GM18507 (cell line): ENCODE measurements at regions not wholly inside any gene's neighbourhood (a gene's known extent, or its start where the extent isn't known, plus 50 kb on each side); places are given as distances from the start of the nearest gene placed in this dataset.
"Not testable (repeated sequence)": the region's sequence is repeated elsewhere in the genome, so short reads cannot be mapped to it uniquely, and the experiment has no call there.

Source experiments
- DNase-seq: peaks from one replicate; pipeline ENCODE4 v3.0.0; 2011; ENCODE audit warnings: low read depth; ENCODE audit not compliant: insufficient read length; ENCODE audit errors: extremely low spot score
- FAIRE-seq: peaks from 2 replicates; lab custom pipeline; 2011; peaks lifted over from hg19 to GRCh38; lab: Jason Lieb, UNC

DNA sequence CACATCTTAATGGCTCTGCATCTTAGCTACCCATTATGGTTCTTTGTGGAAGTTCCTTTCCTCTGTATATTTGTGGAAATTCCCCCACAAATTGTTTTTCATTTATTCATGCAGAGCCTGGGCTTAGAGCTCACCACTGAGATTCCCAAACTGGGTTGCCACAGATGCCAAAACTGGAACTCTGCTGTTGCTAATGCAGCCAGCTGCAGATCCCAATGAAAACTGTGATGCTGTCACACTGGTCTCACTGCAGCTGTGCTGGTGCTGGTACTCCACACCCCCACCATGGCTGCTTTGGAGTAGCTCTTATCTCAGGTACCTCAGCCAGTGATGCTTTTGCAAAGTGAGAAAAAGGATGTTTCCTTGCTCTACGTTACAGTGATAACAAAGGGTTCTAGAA lies 87.7 kb downstream of the DCK start:
- no peak for DNase-seq
- FAIRE-seq: no peak

DNA sequence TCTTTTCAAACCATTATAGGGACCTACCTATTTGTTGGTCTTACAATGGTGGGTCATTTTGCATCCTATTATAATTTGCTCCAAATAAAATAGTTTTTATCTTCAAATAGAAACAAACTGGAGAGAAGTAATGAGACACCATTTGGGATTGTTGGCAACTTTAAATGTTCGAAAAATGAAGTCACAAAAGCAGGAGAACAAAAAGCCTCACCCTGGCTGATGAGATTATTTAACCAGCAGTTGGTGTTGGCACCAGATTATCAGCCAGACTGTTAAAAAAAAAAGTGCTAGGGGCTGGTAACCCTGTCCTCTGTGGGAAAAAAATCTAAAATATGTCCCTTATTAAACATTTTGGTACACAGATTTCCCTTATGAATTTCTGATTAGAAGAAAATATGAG lies 100.3 kb downstream of the DCK start:
- DNase-seq (no peak), FAIRE-seq (no peak)

DNA sequence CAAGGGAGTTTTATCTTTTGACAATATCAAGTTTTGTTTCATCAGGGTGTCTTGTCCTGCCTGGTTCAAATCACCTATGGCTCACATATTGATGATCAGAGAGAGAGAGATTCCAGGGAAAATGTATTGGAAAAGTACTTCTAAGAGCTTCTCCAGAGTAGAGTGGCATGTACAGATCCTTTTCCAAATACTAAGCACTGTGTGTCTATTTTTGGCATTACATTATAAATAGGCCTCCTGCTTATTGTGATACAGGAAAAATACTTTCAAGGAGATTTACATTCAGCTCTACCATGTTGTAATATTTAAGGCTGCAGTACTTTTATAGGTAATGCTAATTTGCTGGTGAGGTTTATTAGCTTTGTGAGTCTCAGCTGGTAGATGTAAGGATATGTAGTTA lies 100.8 kb downstream of the DCK start:
- DNase-seq (no peak), FAIRE-seq (no peak)

DNA sequence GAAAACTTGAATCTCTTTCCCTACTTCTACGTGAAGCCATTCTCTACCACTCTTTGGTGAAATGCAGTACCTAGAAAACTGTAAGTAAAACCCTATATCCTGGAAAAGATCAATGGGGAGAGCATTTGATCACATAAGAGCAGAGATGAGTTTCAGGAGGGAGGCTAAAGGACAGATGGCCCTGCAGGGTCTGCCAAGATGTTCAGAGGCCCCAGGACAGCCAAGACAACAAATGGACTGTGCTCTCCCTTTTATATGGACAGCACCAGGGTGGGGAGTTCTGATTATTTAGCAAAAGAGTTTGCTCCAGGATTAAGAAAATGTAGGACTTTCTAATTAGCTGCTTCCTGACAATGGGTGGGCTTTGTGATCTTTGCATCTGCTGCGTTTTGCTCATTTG lies 101.7 kb downstream of the DCK start:
- DNase-seq: no peak
- FAIRE-seq: no peak

DNA sequence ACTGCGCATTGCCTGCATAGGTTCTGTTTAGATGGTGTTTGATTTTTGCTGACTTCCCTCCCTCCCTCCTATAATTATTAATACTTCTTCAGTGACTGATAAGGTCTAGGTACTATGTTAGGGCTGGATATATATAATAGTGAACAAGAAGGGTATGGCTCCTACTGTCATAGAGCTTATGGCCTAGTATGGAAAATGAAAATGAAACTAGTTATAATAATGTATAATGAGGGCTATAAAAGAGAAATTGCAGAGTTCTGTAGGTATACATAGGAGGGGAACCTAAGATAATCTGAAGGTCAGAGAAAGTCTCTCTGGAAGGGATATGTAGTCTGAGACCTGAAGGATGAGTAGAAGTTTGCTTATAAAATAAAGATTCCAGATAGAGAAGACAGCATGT lies 102.1 kb downstream of the DCK start:
- no peak for DNase-seq
- no peak for FAIRE-seq

DNA sequence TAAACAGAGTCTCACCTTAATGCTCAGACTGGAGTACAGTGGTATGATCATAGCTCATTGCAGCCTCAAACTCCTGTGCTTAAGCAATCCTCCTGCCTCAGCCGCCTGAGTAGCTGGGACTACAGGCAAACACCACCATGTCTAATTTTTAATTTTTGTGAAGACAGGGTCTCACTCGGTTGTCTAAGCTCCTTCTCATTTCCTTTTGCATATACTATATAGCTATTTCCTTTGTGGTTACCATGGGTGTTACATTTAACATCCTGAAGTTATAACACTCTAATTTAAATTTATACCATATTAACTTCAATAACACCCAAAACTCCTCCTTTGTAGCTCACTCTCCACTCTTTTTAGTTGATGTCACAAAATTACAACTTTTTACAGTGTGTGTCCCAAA lies 114.3 kb downstream of the DCK start:
- FAIRE-seq: no peak
- no peak for DNase-seq

DNA sequence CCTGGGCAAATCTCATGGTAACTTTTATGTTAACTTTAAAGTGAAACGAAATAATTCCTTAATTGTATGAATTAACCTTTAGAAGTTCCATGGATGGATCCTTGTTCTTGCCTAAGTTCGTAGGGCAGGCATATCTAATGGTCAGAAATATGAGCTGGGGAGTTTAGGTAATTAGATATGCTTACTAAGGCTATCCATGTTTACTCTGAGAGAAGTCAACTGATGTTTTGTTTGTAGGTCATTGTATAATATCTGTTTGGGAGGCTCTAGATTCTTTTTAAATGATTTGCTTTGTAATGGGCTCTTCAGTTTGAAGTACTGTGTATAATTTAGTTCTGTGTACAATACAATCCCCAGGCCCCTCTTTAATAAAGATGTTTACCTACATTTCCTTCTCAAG lies 117.0 kb downstream of the DCK start:
- FAIRE-seq: no peak
- DNase-seq: no peak

DNA sequence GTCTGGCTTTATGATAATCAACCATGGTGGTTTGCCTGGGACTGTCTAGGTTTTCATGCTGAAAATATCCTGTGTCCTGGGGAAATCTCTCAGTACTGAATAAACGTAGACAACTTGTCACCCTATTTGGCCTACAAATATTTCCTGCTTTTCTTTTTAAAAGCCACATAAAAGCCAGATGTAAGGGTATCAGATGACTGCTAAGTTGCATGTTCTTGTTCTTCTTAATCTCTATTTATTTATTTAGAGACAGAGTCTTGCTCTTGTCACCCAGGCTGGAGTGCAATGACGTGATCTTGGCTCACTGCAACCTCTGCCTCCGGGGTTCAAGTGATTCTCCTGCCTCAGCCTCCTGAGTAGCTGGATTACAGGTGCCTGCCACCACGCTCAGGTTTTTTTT lies 117.7 kb downstream of the DCK start:
- FAIRE-seq, DNase-seq: not testable (repeated sequence)

DNA sequence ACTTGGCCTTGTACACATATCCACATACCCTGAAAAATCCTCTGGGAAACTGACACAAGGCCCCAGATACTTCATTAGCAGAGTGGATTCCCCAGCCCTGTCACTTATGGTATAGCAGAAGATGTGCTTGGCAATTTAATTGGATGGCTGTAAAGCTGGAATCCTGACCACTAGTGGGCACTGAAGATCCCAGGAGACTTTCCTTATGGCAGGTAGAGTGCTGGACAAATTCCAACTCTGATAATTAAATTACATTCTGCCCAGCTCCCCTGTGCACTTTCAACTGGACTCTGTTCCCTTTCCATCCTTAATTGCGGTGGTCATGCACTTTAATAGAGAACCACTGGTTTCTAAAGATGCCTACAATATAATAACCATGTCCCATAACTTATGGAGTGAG lies 119.8 kb downstream of the DCK start:
- FAIRE-seq (no peak), DNase-seq (no peak)

DNA sequence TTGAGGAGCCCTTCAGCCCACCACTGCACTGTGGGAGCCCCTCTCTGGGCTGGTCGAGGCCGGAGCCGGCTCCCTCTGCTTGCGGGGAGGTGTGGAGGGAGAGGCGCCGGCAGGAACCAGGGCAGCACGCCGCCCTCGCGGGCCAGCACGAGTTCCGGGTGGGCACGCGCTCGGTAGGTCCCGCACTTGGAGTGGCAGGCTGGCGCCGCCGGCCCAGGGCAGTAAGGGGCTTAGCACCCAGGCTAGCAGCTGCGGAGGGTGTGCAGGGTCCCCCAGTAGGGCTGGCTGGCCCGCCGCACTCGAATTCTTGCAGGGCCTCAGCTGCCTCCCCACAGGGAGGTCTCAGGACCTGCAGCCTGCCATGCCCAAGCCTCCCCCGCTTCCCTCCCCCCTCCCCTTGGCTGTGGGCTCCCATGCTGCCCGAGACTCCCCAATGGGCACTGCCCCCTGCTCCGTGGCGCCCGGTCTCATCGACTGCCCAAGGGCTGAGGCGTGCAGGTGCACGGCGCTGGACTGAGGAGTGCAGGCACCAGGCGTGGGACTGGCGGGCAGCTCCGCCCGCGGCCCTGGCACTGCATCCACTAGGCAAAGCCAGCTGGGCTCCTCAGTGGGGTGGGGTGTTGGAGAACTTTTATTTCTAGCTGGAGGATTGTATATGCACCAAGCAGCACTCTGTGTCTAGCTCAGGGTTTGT lies 127.5 kb downstream of the DCK start:
- no peak for FAIRE-seq
- DNase-seq: no peak

DNA sequence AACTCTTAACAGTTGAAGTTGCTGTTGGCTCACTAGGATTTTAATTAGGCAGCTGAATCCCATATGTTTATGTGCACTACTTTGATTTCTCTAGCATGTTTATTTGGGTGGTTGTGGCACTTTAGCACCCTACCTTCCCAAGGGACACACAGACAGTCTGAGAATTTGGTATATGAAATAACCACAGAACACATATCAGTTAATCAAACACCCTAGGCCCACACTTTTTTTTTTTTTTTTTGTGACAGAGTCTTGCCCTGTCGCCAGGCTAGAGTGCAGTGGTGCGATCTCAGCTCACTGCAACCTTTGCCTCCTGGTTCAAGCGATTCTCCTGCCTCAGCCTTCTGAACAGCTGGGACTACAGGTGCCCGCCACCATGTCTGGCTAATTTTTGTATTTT lies 130.5 kb downstream of the DCK start:
- FAIRE-seq (no peak), DNase-seq (no peak)

DNA sequence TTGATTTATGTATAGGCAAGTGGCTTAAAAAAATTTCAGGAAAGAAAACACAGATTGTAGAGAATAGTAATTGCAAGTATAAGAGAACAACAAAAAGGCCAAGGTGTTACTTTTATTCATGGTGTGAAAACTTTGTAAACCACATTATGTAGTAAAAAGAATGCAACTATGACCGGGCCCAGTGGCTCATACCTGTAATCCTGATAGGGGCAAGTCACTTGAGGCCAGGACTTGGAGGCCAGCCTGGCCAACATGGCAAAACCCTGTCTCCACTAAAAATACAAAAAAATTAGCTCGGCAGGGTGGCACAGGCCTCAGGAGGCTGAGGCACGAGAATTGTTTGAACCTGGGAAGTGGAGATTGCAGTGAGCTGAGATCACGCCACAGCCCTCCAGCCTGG lies 131.7 kb downstream of the DCK start:
- FAIRE-seq: no peak
- DNase-seq: no peak

DNA sequence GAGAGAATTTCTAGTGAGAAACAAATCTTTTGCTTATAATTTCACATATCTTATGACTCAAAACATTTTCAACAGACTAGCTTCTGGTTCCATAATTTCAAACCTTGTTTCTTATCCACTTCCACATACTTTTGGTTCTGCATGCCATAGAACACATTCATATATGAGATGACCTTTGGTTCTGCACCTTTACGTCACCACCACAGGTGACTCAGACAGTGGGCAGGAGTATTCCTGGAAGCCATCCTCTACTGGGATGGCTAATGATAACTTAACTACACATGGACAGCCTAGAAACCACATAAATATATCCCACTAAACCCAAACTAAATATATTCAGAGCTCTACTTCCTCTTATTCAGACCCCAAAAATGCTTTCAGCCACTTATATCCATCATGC lies 133.3 kb downstream of the DCK start:
- DNase-seq (no peak), FAIRE-seq (no peak)

DNA sequence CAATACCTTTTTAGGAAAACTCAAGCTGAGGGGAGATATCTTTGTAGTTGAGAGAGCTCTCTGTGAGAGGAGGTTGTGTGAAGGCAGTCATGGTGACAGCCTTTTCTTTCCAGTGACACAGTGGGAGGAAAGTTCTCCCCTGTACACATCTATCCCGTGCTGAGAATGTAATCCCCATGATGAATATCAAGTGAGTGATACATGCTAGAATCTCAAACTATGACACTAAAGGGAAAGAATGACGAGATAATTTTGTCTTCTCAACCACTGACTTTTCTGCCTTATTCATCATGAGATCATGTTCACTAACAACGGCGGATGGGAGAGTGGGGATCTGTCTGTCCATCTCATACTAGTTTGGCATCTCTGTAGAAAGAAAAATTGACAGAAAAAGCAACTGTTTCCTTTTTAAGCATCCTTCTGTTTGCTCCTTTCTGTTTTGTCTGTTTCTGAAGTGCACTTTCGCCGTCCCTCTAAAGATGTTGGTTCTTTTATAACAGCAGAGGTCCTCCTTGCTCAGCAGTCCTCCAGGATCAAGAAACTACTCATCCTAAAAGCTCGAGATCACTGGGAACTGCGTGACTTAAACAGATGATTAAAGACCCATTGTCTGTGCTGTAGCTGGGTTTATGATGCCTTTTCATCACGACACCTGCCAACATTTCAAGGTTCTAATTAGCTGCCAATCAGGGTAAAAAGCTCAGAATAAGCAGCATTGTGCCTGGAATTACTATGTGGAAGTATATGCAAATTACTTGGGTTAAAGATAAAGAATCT lies 137.6 kb downstream of the DCK start:
- no peak for FAIRE-seq
- DNase-seq: no peak

DNA sequence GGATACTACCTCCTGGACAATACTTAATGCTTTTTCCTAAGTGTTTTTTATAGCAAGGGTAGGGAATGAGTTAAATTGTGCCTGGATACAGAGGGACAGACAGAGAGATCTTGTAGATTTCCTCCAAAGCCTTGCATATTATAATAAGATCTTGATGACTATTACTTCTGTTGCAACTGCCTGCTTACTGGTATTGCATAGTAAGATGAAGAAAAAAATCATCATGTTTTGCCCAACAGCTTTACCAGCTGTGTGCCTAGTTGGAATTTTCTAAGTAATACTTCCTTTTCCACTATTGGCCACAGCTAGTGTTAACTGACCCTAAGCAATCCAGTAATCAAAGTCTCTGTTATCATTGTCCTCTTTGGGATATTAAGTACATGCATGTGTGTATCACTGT lies 139.0 kb downstream of the DCK start:
- DNase-seq (no peak), FAIRE-seq (no peak)

DNA sequence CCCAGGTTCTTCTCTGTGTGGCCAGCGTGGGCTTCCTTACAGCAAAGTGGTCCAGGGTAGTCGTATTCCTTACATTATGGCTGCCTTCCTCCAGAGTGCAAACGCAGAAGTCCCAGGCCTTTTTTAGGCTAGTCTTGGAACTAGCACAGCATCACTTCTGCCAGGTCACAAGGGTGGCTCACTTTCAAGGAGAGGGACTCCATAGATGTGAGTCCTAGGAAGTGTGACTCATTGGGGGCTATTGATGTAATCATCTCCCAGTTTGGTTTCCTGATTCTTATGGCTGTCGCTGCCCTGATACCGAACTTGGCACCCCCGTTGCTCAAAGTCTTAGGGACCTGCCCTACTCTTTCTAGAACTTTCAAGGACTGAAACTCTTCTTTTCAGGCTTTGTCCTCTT lies 140.0 kb downstream of the DCK start:
- no peak for DNase-seq
- no peak for FAIRE-seq

DNA sequence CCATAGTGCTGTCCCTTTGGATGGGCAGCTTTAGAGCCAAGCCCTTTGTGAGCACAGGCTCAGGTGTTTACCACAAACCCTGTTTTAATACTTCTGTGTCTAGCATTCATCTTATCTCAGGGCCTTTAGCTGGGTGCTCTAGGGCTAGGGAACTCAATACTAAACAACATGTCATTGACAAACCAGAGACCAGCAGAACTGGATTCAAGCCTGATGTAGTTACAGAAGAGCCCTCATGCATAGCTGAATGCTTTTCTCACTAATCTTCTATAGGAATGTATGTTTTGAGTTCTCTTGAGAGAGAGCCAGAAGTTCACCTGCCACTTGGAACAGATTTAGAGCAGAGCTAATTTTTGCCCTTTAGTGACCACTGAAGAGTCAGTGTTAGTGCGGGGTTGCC lies 142.6 kb downstream of the DCK start:
- DNase-seq (no peak), FAIRE-seq (no peak)

DNA sequence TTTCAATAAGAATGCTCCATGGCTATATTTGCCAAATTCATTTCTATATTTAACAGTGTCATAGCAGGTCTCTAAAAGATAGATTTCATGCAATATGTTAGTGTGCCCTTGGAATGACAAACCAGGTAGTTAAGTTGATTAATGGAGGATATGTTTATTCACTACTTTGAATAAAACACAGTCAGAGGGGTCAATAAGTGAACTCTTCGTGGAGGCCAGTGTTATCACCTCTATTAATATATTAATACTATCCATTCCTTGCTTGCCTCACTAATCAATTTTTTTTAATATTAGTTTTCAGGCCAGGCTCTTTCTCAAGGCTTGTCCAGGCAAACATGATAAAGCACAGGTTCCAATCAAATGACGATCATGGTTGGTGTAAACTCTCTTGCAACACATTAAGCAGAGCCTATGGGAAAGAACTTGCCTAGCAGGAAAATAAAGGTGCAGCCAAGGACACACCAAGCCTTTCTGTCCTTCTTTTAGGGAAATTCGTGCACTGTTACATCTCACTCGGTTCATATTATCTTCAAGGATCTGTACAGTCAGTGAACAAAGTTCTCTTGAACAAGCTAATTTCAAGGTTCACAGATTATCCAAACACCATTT lies 144.7 kb downstream of the DCK start:
- DNase-seq (no peak), FAIRE-seq (no peak)

DNA sequence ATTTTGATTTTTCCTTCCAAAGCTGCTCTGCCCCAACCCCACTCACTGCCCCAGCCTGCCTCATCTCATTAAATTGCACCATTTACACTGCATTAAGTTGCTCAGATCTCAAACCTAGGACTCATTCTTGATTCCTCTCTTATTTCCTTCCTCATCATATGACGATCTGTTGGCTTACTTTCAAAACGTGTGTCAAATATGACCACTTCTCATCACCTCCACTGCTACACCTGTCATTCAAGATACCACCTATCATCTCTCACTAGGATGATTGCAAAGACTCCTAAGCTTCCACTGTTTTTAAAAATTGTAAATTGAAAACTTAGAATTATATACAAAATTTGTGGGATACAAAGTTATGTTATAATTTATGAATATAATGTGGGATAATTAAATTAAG lies 147.1 kb downstream of the DCK start:
- FAIRE-seq (no peak), DNase-seq (no peak)

DNA sequence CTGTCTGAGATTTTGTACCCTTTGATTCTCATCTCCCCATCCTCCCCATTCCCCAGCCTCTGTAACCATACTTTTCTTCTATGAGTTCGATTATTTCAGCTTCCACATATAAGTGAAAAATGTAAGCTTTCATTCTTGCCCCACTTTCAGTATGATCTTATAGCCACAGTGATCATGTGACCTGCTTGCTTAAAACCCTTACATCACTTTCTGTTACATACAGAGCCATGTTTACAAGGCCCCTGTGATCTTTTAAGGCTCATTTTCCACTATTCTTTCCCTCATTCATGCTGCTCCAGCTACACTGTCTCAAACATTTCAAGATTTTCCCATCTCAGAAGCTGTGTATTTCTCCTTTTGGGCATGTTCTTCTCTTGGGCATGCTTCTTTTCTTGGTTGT lies 147.7 kb downstream of the DCK start:
- no peak for FAIRE-seq
- no peak for DNase-seq

DNA sequence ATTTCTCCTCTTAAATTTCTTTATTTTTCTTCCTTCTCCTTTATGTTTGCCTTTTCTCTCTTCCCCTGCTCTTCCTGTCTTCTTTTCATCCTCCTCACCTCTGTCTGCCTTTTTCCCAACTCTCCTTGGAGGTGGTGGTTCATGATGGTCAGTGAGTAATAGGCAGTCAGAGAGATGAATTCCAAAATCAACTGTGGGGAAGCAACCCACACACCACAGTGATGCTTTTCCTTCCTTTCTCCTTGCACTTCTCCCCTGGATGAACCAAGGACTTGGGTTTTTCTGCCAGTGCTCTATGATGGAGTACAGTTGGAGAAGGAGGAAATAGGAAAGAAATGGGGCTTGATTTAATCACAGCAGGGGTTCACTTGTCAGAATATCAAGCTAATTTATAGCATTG lies 153.8 kb downstream of the DCK start:
- FAIRE-seq (no peak), DNase-seq (no peak)
